Activated CD4-positive, alpha-beta T cell treated with anti-CD3 and anti-CD28 coated beads, Interleukin-2, amount 10 ng/mL, durations not matched to agents 24 days and 14 days (primary cell): ENCODE measurements at regions not wholly inside any gene's neighbourhood (a gene's known extent, or its start where the extent isn't known, plus 50 kb on each side); places are given as distances from the start of the nearest gene placed in this dataset.
A peak's percentile ranks its signal among the peaks of the same experiment; 100 is the strongest.

ENCODE experiments used
- DNase-seq: peaks from one replicate; pipeline ENCODE4 v3.0.0; 2022
- H3K27ac Mint-ChIP-seq: one replicate; pipeline ENCODE4 v1.8.0; 2022; ENCODE audit warnings: mild to moderate bottlenecking, mixed read lengths
- H3K27me3 Mint-ChIP-seq: one replicate; pipeline ENCODE4 v1.8.0; 2022; ENCODE audit warnings: mixed read lengths
- H3K36me3 Mint-ChIP-seq: one replicate; pipeline ENCODE4 v1.8.0; 2022; ENCODE audit warnings: low read depth, mild to moderate bottlenecking, mixed read lengths
- H3K4me1 Mint-ChIP-seq: one replicate; pipeline ENCODE4 v1.8.0; 2021; ENCODE audit warnings: mixed read lengths
- H3K4me3 Mint-ChIP-seq: one replicate; pipeline ENCODE4 v1.8.0; 2022; ENCODE audit warnings: mild to moderate bottlenecking, moderate library complexity, mixed read lengths
- H3K9me3 Mint-ChIP-seq: one replicate; pipeline ENCODE4 v1.8.0; 2021; ENCODE audit warnings: mixed read lengths
- intact Hi-C: fragments of 100-400 bp; cut with micrococcal nuclease; formaldehyde crosslinking; loops from one replicate; pipeline ENCODE4 v1.15.1; 2023

- DNase-seq, result no peak
- Mint-ChIP-seq H3K36me3 (peaks cover 67% of the 10 kb centered on the region), H3K4me3 (no peak overlapping the region), H3K27ac (no peak overlapping the region), H3K27me3 (no peaks in the 10 kb centered on the region), H3K4me1 (peaks cover 2% of the 10 kb centered on the region), H3K9me3 (no peaks in the 10 kb centered on the region)
- intact Hi-C loops, result no loop called here
Measured at GRCh38 chr14:71733210-71733883, 198.9 kb upstream of the RGS6 start.

DNA sequence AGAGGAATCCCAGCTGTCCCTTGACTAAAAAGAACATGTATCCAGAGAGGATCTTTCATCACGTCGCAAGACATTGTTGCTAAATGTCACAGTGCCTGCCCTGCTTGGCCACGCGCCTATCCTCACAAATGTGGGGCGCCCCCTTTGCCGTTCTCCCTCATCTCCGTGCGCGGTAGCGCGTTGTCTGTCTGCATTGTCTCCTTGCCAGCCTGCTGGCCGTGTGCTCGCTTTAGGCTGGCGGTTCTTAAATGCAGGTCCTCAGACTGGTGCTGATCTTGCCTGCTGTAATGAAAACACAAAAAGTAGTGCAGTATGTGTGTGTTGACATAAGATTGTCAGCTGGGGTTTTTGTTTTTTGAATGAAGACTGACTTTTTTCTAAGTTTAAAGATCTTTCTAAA is 198.2 kb upstream of the RGS6 start:
- no peaks in the 10 kb centered on the region for H3K27me3 Mint-ChIP-seq
- intact Hi-C loops, result no loop called here
- peaks cover 2% of the 10 kb centered on the region for H3K4me1 Mint-ChIP-seq
- no peaks in the 10 kb centered on the region for H3K9me3 Mint-ChIP-seq
- H3K4me3 Mint-ChIP-seq, result no peak overlapping the region
- DNase-seq, result no peak
- H3K27ac Mint-ChIP-seq, result no peak overlapping the region
- H3K36me3 Mint-ChIP-seq, result peaks cover 71% of the 10 kb centered on the region

DNA sequence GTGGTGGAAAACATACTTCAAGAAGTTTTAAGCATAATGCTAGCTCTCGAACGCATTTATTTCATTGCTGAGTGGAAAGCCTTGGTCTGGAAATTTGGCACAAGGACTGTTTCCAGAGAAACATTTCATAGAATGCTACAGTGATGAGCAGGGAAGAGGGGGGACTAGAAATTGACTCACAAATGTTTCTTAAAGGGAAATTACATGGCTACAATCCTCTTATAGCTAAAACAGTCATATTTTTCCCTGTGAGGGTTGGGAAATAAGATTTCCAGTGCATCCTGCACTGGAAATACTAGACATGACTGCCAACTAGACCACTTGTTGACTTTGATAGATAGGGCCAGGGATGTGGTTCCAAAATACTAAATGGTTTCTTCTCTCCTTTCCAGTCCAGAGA is 197.3 kb upstream of the RGS6 start:
- Mint-ChIP-seq H3K9me3 (no peaks in the 10 kb centered on the region), H3K27me3 (no peaks in the 10 kb centered on the region), H3K4me3 (no peak overlapping the region), H3K4me1 (peaks cover 5% of the 10 kb centered on the region), H3K27ac (no peak overlapping the region), H3K36me3 (peaks cover 69% of the 10 kb centered on the region)
- no peak for DNase-seq
- intact Hi-C loops, result no loop called here

- H3K4me3 Mint-ChIP-seq, result no peak overlapping the region
- peaks cover 3% of the 10 kb centered on the region for H3K4me1 Mint-ChIP-seq
- H3K27me3 Mint-ChIP-seq, result no peaks in the 10 kb centered on the region
- DNase-seq, result no peak
- H3K27ac Mint-ChIP-seq, result no peak overlapping the region
- H3K36me3 Mint-ChIP-seq, result peaks cover 52% of the 10 kb centered on the region
- no peaks in the 10 kb centered on the region for H3K9me3 Mint-ChIP-seq
- intact Hi-C loops, result no loop called here
Measured at GRCh38 chr14:71737760-71738159, 194.5 kb upstream of the RGS6 start.

- peaks cover 46% of the 10 kb centered on the region for H3K36me3 Mint-ChIP-seq
- H3K4me1 Mint-ChIP-seq, result peaks cover 3% of the 10 kb centered on the region
- DNase-seq, result no peak
- no peak overlapping the region for H3K27ac Mint-ChIP-seq
- H3K9me3 Mint-ChIP-seq, result no peaks in the 10 kb centered on the region
- intact Hi-C loops, result no loop called here
- no peak overlapping the region for H3K4me3 Mint-ChIP-seq
- no peaks in the 10 kb centered on the region for H3K27me3 Mint-ChIP-seq
Measured at GRCh38 chr14:71739273-71739990, 192.8 kb upstream of the RGS6 start.

DNA sequence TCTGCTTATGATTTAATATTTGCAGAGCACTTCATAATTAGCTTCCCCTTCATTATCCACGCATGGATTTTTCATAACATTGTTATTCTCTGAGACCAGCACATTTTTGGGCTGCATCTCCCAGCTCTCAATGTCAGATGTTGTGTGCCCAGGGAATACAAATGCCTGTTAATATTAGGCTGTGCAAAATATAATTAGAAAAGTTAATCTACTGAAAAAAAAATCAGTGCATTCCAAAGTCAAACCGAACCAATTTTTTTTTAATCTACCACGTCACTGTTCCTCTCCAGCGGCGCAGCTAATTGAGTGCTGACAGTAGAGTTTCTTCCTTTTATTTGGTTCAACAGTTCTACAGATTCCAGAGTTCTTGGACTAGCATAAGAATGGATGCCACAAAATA is 191.0 kb upstream of the RGS6 start:
- intact Hi-C loops, result no loop called here
- DNase-seq, result no peak
- Mint-ChIP-seq H3K36me3 (peaks cover 29% of the 10 kb centered on the region), H3K27me3 (no peaks in the 10 kb centered on the region), H3K4me1 (peaks cover 3% of the 10 kb centered on the region), H3K4me3 (no peak overlapping the region), H3K9me3 (no peaks in the 10 kb centered on the region), H3K27ac (no peak overlapping the region)

GRCh38 chr14:71742485-71742884 is 189.7 kb upstream of the RGS6 start:
- H3K4me1 Mint-ChIP-seq, result peaks cover 3% of the 10 kb centered on the region
- no peaks in the 10 kb centered on the region for H3K27me3 Mint-ChIP-seq
- no peak overlapping the region for H3K4me3 Mint-ChIP-seq
- no peak for DNase-seq
- H3K9me3 Mint-ChIP-seq, result no peaks in the 10 kb centered on the region
- intact Hi-C loops, result no loop called here
- no peak overlapping the region for H3K27ac Mint-ChIP-seq
- H3K36me3 Mint-ChIP-seq, result peaks cover 20% of the 10 kb centered on the region

GRCh38 chr14:71745072-71745471 is 187.2 kb upstream of the RGS6 start:
- no peaks in the 10 kb centered on the region for H3K27me3 Mint-ChIP-seq
- peaks cover 10% of the 10 kb centered on the region for H3K36me3 Mint-ChIP-seq

DNA sequence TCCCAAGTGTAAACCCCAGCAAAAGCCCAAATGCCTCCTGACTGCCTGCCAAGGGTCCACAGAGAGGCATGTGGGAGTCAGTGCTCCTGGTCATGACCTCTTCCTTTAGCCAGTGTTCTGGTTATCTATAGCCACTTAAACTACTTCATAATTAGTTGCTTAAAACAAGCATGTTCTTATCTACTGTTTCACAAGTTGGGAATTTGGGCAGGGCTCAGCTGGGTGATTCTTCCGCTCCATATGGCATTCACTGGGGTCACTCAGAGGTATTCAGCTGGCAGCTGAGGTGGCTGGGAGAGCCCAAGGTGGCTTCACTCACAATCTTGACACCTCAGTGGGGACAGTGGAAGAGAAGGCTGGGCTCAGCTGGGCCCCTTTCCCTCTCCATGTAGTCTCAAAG is 184.0 kb upstream of the RGS6 start:
- no peak for DNase-seq
- Mint-ChIP-seq H3K4me1 (peaks cover 6% of the 10 kb centered on the region), H3K27me3 (no peaks in the 10 kb centered on the region), H3K36me3 (peaks cover 4% of the 10 kb centered on the region), H3K9me3 (peaks cover 10% of the 10 kb centered on the region), H3K27ac (no peak overlapping the region), H3K4me3 (no peak overlapping the region)
- intact Hi-C loops, result no loop called here

More at GRCh38 chr14:71745072-71745471, 187.2 kb upstream of the RGS6 start:
- H3K4me3 Mint-ChIP-seq, result no peak overlapping the region
- intact Hi-C loops, result no loop called here
- no peak overlapping the region for H3K27ac Mint-ChIP-seq
- H3K9me3 Mint-ChIP-seq, result peaks cover 10% of the 10 kb centered on the region
- DNase-seq, result no peak
- H3K4me1 Mint-ChIP-seq, result no peaks in the 10 kb centered on the region

GRCh38 chr14:71749613-71750238 is 182.5 kb upstream of the RGS6 start:
- intact Hi-C loops, result loop anchor here (10.0 kb wide), 2 partner anchors 105 to 335 kb away; no protein-coding TSS in a partner anchor
- DNase-seq, result no peak
- H3K27ac Mint-ChIP-seq, result no peak overlapping the region
- H3K27me3 Mint-ChIP-seq, result no peaks in the 10 kb centered on the region
- H3K9me3 Mint-ChIP-seq, result peaks cover 10% of the 10 kb centered on the region
- H3K36me3 Mint-ChIP-seq, result peaks cover 4% of the 10 kb centered on the region
- no peak overlapping the region for H3K4me3 Mint-ChIP-seq
- peaks cover 6% of the 10 kb centered on the region for H3K4me1 Mint-ChIP-seq

DNA sequence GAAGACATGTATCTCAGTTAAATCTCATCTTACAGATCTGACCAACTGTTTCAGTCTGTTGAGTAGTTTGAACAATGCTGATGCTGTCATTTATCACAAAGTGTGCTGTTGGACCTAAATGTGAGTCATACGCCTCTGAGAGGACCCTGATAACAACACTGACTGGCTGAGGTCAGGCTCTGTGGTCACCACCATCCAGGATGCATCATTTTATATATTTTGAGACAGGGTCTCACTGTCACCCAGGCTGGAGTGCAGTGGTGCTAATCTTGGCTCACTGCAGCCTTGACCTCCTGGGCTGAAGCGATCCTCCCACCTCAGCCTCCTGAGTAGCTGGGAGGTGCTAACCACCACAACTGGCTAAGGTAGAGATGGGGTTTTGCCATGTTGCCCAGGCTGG is 181.0 kb upstream of the RGS6 start:
- Mint-ChIP-seq H3K27me3 (no peaks in the 10 kb centered on the region), H3K36me3 (peaks cover 4% of the 10 kb centered on the region), H3K9me3 (peaks cover 10% of the 10 kb centered on the region), H3K4me1 (peaks cover 6% of the 10 kb centered on the region), H3K4me3 (no peak overlapping the region), H3K27ac (no peak overlapping the region)
- DNase-seq, result no peak
- intact Hi-C loops, result loop anchor here (10.0 kb wide), 2 partner anchors 104 to 336 kb away; no protein-coding TSS in a partner anchor

GRCh38 chr14:71752111-71752738 is 180.0 kb upstream of the RGS6 start:
- H3K4me1 Mint-ChIP-seq, result peaks cover 6% of the 10 kb centered on the region
- H3K4me3 Mint-ChIP-seq, result no peak overlapping the region
- H3K36me3 Mint-ChIP-seq, result peaks cover 4% of the 10 kb centered on the region
- H3K9me3 Mint-ChIP-seq, result peaks cover 10% of the 10 kb centered on the region
- no peak for DNase-seq
- no peaks in the 10 kb centered on the region for H3K27me3 Mint-ChIP-seq
- no peak overlapping the region for H3K27ac Mint-ChIP-seq
- intact Hi-C loops, result loop anchor here (10.0 kb wide), 2 partner anchors 103 to 337 kb away; no protein-coding TSS in a partner anchor

DNA sequence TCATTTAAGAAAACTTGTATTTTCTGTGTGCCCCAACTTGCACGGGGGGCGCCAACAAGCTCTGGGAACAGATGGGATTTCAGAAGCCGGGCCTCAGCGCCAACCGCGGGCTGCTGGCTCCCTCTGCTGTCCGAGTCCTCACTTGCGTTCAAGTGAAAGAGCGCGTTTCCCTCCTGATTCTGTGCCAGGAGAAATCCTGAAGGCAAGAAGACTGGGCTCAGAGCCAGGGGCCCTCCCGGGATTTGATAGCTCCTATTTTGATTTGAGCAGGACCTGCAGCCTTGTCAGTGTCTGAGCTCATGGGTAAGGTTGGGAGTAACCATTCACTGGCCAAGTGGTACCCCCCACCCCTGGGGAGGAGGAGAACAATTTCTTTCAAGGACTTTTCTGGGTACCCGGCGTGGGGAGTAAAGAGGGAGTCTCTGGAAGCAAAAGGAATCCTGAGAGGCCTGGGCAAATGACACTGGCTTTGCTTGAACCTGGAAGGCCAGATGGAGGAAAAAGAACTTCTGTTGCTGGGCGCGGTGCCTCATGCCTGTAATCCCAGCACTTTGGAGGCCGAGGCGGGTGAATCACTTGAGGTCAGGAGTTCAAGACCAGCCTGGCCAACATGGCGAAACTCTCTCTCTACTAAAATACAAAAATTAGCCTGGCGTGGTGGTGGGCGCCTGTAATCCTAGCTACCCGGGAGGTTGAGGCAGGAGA is 179.0 kb upstream of the RGS6 start:
- H3K9me3 Mint-ChIP-seq, result peaks cover 8% of the 10 kb centered on the region
- H3K4me1 Mint-ChIP-seq, result peaks cover 9% of the 10 kb centered on the region
- intact Hi-C loops, result loop anchor here (1.0 to 10.0 kb wide), 5 partner anchors 102 to 649 kb away; no protein-coding TSS in a partner anchor
- H3K36me3 Mint-ChIP-seq, result peaks cover 4% of the 10 kb centered on the region
- peak overlapping the region; percentile 35 for H3K4me3 Mint-ChIP-seq
- no peak overlapping the region for H3K27ac Mint-ChIP-seq
- peaks cover 2% of the 10 kb centered on the region for H3K27me3 Mint-ChIP-seq
- peak; percentile 90 for DNase-seq
